H1 (cell line): ENCODE measurements at regions not wholly inside any gene's neighbourhood (a gene's known extent, or its start where the extent isn't known, plus 50 kb on each side); places are given as distances from the start of the nearest gene placed in this dataset.

Source experiments
- CTCF ChIA-PET: fragments of 300-600 bp; sonication (Branson Sonifier 250); formaldehyde crosslinking; loops from one replicate; lab custom pipeline; 2021; ENCODE audit not compliant: partially characterized antibody; lab: Charles Lee
- POLR2A ChIA-PET: fragments of 300-600 bp; sonication (Branson Sonifier 250); formaldehyde crosslinking; loops from one replicate; lab custom pipeline; 2021; ENCODE audit warnings: inconsistent platforms; ENCODE audit not compliant: partially characterized antibody; lab: Charles Lee
- DNase-seq, 2 experiments: peaks; one replicate each; pipeline versions ENCODE4 v3.0.0 to v3.0.0-alpha.2; 2010 to 2022; ENCODE audit warnings: low spot score in 2 of 2, low read depth in 1 of 2, mixed read lengths in 1 of 2
- FAIRE-seq: peaks from 2 replicates; lab custom pipeline; 2011; peaks lifted over from hg19 to GRCh38; lab: Jason Lieb, UNC
- H2AFZ ChIP-seq: 2 replicates; pipeline ENCODE4 v1.8.1; 2012; ENCODE audit warnings: low read length, inconsistent platforms
- H2AK5ac ChIP-seq: 2 replicates; pipeline ENCODE4 v1.6.1; 2013; ENCODE audit warnings: low read depth, low read length
- H2BK120ac ChIP-seq: replicated peaks from 2 replicates; pipeline ENCODE3; 2013; ENCODE audit warnings: low read depth, low read length, inconsistent platforms
- H2BK12ac ChIP-seq: 2 replicates; pipeline ENCODE4 v1.6.1; 2013; ENCODE audit warnings: low read depth, low read length
- H2BK15ac ChIP-seq: 2 replicates; pipeline ENCODE4 v1.6.1; 2013; ENCODE audit warnings: low read length
- H2BK20ac ChIP-seq: 2 replicates; pipeline ENCODE4 v1.6.1; 2013; ENCODE audit warnings: low read length
- H2BK5ac ChIP-seq: 2 replicates; pipeline ENCODE4 v1.6.1; 2013; ENCODE audit warnings: low read depth, low read length
- H3K14ac ChIP-seq: 2 replicates; pipeline ENCODE4 v1.6.1; 2013; ENCODE audit warnings: inconsistent platforms; ENCODE audit not compliant: insufficient read length
- H3K18ac ChIP-seq: 2 replicates; pipeline ENCODE4 v1.6.1; 2013; ENCODE audit warnings: low read length; ENCODE audit errors: extremely low read depth
- H3K23ac ChIP-seq: 2 replicates; pipeline ENCODE4 v1.6.1; 2013; ENCODE audit warnings: inconsistent platforms; ENCODE audit not compliant: insufficient read length
- H3K23me2 ChIP-seq: 2 replicates; pipeline ENCODE4 v1.6.1; 2013; ENCODE audit warnings: low read depth, low read length
- H3K27ac ChIP-seq: 2 replicates; pipeline ENCODE4 v1.6.1; 2011; ENCODE audit warnings: low read depth, low read length, inconsistent platforms
- H3K27me3 ChIP-seq, 4 experiments: replicated peaks in 1 of 4; 1 replicate in 1 of 4; 2 replicates in 3 of 4; pipeline versions ENCODE4 v1.6.1 to v1.8.1; 2011 to 2013; ENCODE audit warnings: low read length in 3 of 4, mild to moderate bottlenecking in 3 of 4, inconsistent platforms in 2 of 4, mixed read lengths in 2 of 4, moderate library complexity in 1 of 4; ENCODE audit not compliant: control insufficient read depth in 3 of 4, insufficient read depth in 3 of 4; ENCODE audit errors: extremely low read depth in 1 of 4
- H3K36me3 ChIP-seq, 4 experiments: 2 replicates each; pipeline versions ENCODE4 v1.6.1 to v1.8.1; 2011 to 2013; ENCODE audit warnings: mild to moderate bottlenecking in 4 of 4, low read length in 3 of 4, moderate library complexity in 2 of 4, control low read depth in 1 of 4, inconsistent platforms in 1 of 4; ENCODE audit not compliant: insufficient read depth in 4 of 4, control insufficient read depth in 2 of 4
- H3K4ac ChIP-seq: replicated peaks from 2 replicates; pipeline ENCODE3; 2013; ENCODE audit warnings: low read length, low read depth, mixed read lengths, inconsistent platforms; ENCODE audit not compliant: insufficient read length
- H3K4me1 ChIP-seq, 4 experiments: replicated peaks in 1 of 4; 1 replicate in 1 of 4; 2 replicates in 3 of 4; pipeline versions ENCODE4 v1.6.1 to v1.8.1; 2011 to 2013; ENCODE audit warnings: low read length in 3 of 4, inconsistent platforms in 2 of 4, mixed read lengths in 1 of 4; ENCODE audit not compliant: insufficient read depth in 4 of 4, control insufficient read depth in 3 of 4
- H3K4me2 ChIP-seq, 2 experiments: 2 replicates each; pipeline versions ENCODE4 v1.6.1 to v1.8.1; 2011 to 2013; ENCODE audit warnings: low read depth in 2 of 2, low read length in 2 of 2, control low read depth in 1 of 2, inconsistent platforms in 1 of 2, mild to moderate bottlenecking in 1 of 2; ENCODE audit not compliant: insufficient read depth in 1 of 2
- H3K4me3 ChIP-seq, 4 experiments: fragments of 200-600, 300-600 bp in 1 of 4; sonication (generic), shearing (Covaris generic), sonication (Bioruptor Twin) in 1 of 4; 2 replicates each; pipeline versions ENCODE4 v1.5.1 to v1.8.1; 2011 to 2016; ENCODE audit warnings: low read length in 4 of 4, low read depth in 3 of 4, control low read depth in 2 of 4, inconsistent platforms in 2 of 4, mild to moderate bottlenecking in 2 of 4, mixed read lengths in 1 of 4, moderate library complexity in 1 of 4; ENCODE audit not compliant: insufficient read depth in 2 of 4; ENCODE audit errors: extremely low read depth in 1 of 4
- H3K56ac ChIP-seq: replicated peaks from 2 replicates; pipeline ENCODE3; 2013; ENCODE audit warnings: low read depth, mild to moderate bottlenecking, mixed read lengths, low read length, inconsistent platforms; ENCODE audit not compliant: insufficient read length
- H3K79me1 ChIP-seq: 2 replicates; pipeline ENCODE4 v1.6.1; 2013; ENCODE audit warnings: low read depth, low read length, control low read depth
- H3K79me2 ChIP-seq, 2 experiments: 2 replicates each; pipeline versions ENCODE4 v1.6.1 to v1.8.1; 2012 to 2013; ENCODE audit warnings: low read length in 2 of 2, mild to moderate bottlenecking in 2 of 2, inconsistent platforms in 1 of 2; ENCODE audit not compliant: insufficient read depth in 2 of 2, control insufficient read depth in 1 of 2
- H3K9ac ChIP-seq, 4 experiments: replicated peaks in 1 of 4; 1 replicate in 1 of 4; 2 replicates in 3 of 4; pipeline versions ENCODE4 v1.6.1 to v1.8.1; 2011 to 2013; ENCODE audit warnings: low read depth in 3 of 4, low read length in 3 of 4, control low read depth in 2 of 4, mild to moderate bottlenecking in 2 of 4, moderate library complexity in 2 of 4, inconsistent platforms in 1 of 4; ENCODE audit errors: extremely low read depth in 1 of 4
- H3K9me3 ChIP-seq, 2 experiments: 2 replicates each; pipeline versions ENCODE4 v1.6.1 to v1.8.1; 2012 to 2013; ENCODE audit warnings: mild to moderate bottlenecking in 2 of 2, moderate library complexity in 2 of 2, control low read depth in 1 of 2, inconsistent platforms in 1 of 2, low read depth in 1 of 2, low read length in 1 of 2, mixed read lengths in 1 of 2; ENCODE audit not compliant: insufficient read depth in 2 of 2
- H4K20me1 ChIP-seq, 2 experiments: replicated peaks in 1 of 2; 2 replicates each; pipeline versions ENCODE3 to v1.8.1; 2011 to 2013; ENCODE audit warnings: inconsistent platforms in 2 of 2, low read length in 2 of 2, mild to moderate bottlenecking in 1 of 2; ENCODE audit not compliant: insufficient read depth in 2 of 2, control insufficient read depth in 1 of 2
- H4K5ac ChIP-seq: 2 replicates; pipeline ENCODE4 v1.6.1; 2013; ENCODE audit warnings: low read length, low read depth, mixed read lengths, inconsistent platforms; ENCODE audit not compliant: insufficient read length
- H4K8ac ChIP-seq: 2 replicates; pipeline ENCODE4 v1.8.0; 2013; ENCODE audit warnings: mild to moderate bottlenecking, moderate library complexity, low read length, inconsistent platforms; ENCODE audit not compliant: insufficient read depth; ENCODE audit errors: extremely low read depth
- H4K91ac ChIP-seq: replicated peaks from 2 replicates; pipeline ENCODE3; 2013; ENCODE audit warnings: low read length, mixed read lengths, inconsistent platforms; ENCODE audit not compliant: insufficient read length
- ATF2 ChIP-seq: IDR thresholded peaks from 2 replicates; pipeline ENCODE4 v1.6.1; 2012; ENCODE audit warnings: low read length, inconsistent platforms
- BACH1 ChIP-seq: IDR thresholded peaks from 2 replicates; pipeline ENCODE4 v1.6.1; 2012; ENCODE audit warnings: low read length, improper control_type of control experiment
- CBX5 ChIP-seq: fragments of 300-800, 300-1000 bp; sonication (generic); IDR thresholded peaks from 2 replicates; pipeline ENCODE4 v1.7.1; 2016; ENCODE audit warnings: antibody characterized with exemption, low read length, low read depth
- CHD2 ChIP-seq: IDR thresholded peaks from 2 replicates; pipeline ENCODE4 v1.6.1; 2012; ENCODE audit warnings: low read length, improper control_type of control experiment
- EP300 ChIP-seq, 2 experiments: IDR thresholded peaks; 1 replicate in 1 of 2; 2 replicates in 1 of 2; pipeline ENCODE4 v1.6.1; 2011 to 2012; ENCODE audit warnings: low read depth in 2 of 2, low read length in 2 of 2, mild to moderate bottlenecking in 2 of 2, borderline replicate concordance in 1 of 2, inconsistent platforms in 1 of 2, moderate library complexity in 1 of 2
- HDAC6 ChIP-seq: IDR thresholded peaks from one replicate; pipeline ENCODE4 v1.7.1; 2012; ENCODE audit warnings: low read depth, mild to moderate bottlenecking, inconsistent platforms, low read length, moderate library complexity
- JUN ChIP-seq: IDR thresholded peaks from 2 replicates; pipeline ENCODE4 v1.6.1; 2011; ENCODE audit warnings: low read depth, mild to moderate bottlenecking, improper control_type of control experiment, low read length
- NANOG ChIP-seq: IDR thresholded peaks from 2 replicates; pipeline ENCODE4 v1.6.1; 2011; ENCODE audit warnings: low read length, low read depth, mild to moderate bottlenecking, inconsistent platforms; ENCODE audit not compliant: insufficient read depth, poor library complexity, severe bottlenecking
- POU5F1 ChIP-seq: IDR thresholded peaks from 2 replicates; pipeline ENCODE4 v1.6.1; 2011; ENCODE audit warnings: low read depth, mild to moderate bottlenecking, low read length, moderate library complexity
- RFX5 ChIP-seq: IDR thresholded peaks from 2 replicates; pipeline ENCODE4 v1.6.1; 2011; ENCODE audit warnings: low read depth, low read length, improper control_type of control experiment, borderline replicate concordance
- TBP ChIP-seq: IDR thresholded peaks from 2 replicates; pipeline ENCODE4 v1.6.1; 2011; ENCODE audit warnings: low read depth, low read length, improper control_type of control experiment
- TCF12 ChIP-seq: IDR thresholded peaks from 2 replicates; pipeline ENCODE4 v1.6.1; 2011; ENCODE audit warnings: low read depth, mild to moderate bottlenecking, low read length
- WGBS, 2 experiments: shearing (Covaris generic) in 1 of 2; methylation state at CpG; one replicate each; pipeline versions ENCODE4 v1.1.6 to v1.1.7; 2013 to 2015; ENCODE audit warnings: low lambda C conversion rate in 2 of 2, mixed read lengths in 2 of 2, inconsistent platforms in 1 of 2, low coverage in 1 of 2, missing lambda C conversion rate in 1 of 2; ENCODE audit not compliant: insufficient replicate concordance in 2 of 2, insufficient coverage in 1 of 2, insufficient read length in 1 of 2; ENCODE audit errors: extremely low coverage in 1 of 2, missing lambda C conversion rate in 1 of 2; 5-methylcytosine and 5-hydroxymethylcytosine counted together

GRCh38 chr1:214124281-214124805 lies 136.6 kb downstream of the PROX1 start:
- no peak overlapping the region; the same call in 1 of the 2 replicates for H2BK5ac ChIP-seq
- H3K79me2 ChIP-seq, result no peaks in the 10 kb centered on the region
- H4K5ac ChIP-seq, result no peak overlapping the region
- H3K4me3 ChIP-seq, result no peak overlapping the region
- no peak overlapping the region for H2BK15ac ChIP-seq
- H3K14ac ChIP-seq, result no peak overlapping the region
- no peaks in the 10 kb centered on the region; a peak in 1 of 7 replicates for H3K27me3 ChIP-seq
- H3K9ac ChIP-seq, result no peak overlapping the region
- no peak for TF ChIP-seq EP300 (IDR thresholded peaks at IDR 0.05; ENCODE audit: borderline replicate concordance in 1 of 2, low read depth in 2 of 2, low read length in 2 of 2)
- TF ChIP-seq CHD2, result no peak
- no peak for TF ChIP-seq CBX5
- TF ChIP-seq POU5F1, result no peak
- no peak for TF ChIP-seq NANOG
- TF ChIP-seq JUN, result no peak
- TF ChIP-seq BACH1, result no peak
- TF ChIP-seq HDAC6, result no peak
- TF ChIP-seq RFX5, result no peak
- TF ChIP-seq TCF12, result no peak
- TF ChIP-seq ATF2, result no peak
- TF ChIP-seq TBP, result no peak
- no peak overlapping the region for H3K18ac ChIP-seq
- H3K79me1 ChIP-seq, result no peaks in the 10 kb centered on the region
- H2AK5ac ChIP-seq, result no peak overlapping the region
- FAIRE-seq (no peak), DNase-seq (no peak)
- H3K9me3 ChIP-seq, result no peaks in the 10 kb centered on the region
- no peak overlapping the region for H2BK120ac ChIP-seq
- H3K23ac ChIP-seq, result no peak overlapping the region
- H3K36me3 ChIP-seq, result no peaks in the 10 kb centered on the region
- H3K4me1 ChIP-seq, result no peaks in the 10 kb centered on the region
- no peak overlapping the region for H3K56ac ChIP-seq
- ChIA-PET CTCF (interaction anchor here (0.6 to 2.6 kb wide), 14 partner anchors 11 to 877 kb away, joined by 3 to 18 read pairs (median 3); partner anchors contain the start of gene PROX1), POLR2A (no interaction called here)
- no peak overlapping the region for H2BK12ac ChIP-seq
- H3K27ac ChIP-seq, result no peak overlapping the region
- 87% methylated on average over 7 of the region's 7 CpGs; no CpG with 5 or more reads in 1 of the 2 experiments for WGBS, 2 experiments
- H3K23me2 ChIP-seq, result no peaks in the 10 kb centered on the region
- no peak overlapping the region for H4K91ac ChIP-seq
- H3K4me2 ChIP-seq, result no peak overlapping the region
- no peak overlapping the region for H2AFZ ChIP-seq
- H4K20me1 ChIP-seq, result no peaks in the 10 kb centered on the region
- no peak overlapping the region for H3K4ac ChIP-seq
- H2BK20ac ChIP-seq, result no peak overlapping the region
- no peak overlapping the region for H4K8ac ChIP-seq
